ENCODE measurements at regions not wholly inside any gene's neighbourhood (a gene's known extent, or its start where the extent isn't known, plus 50 kb on each side); places are given as distances from the start of the nearest gene placed in this dataset.

GRCh38 chr9:14987858-14988257 is 77.6 kb upstream of the FREM1 start:
- Histone ChIP-seq H3K4me1 (ENCODE audit: insufficient read depth, low read length) (peaks cover 16% of the 10 kb centered on the region), H3K27me3 (ENCODE audit: insufficient read depth, low read length, poor library complexity) (no peaks in the 10 kb centered on the region), H3K79me2 (ENCODE audit: insufficient read depth, low read length) (peaks cover 4% of the 10 kb centered on the region; the same call in 1 of the 2 replicates), H3K9me3 (ENCODE audit: insufficient read depth, low read length, severe bottlenecking) (no peaks in the 10 kb centered on the region), H2AFZ (ENCODE audit: low read depth, low read length) (no peak overlapping the region), H4K20me1 (ENCODE audit: insufficient read depth, low read length) (no peaks in the 10 kb centered on the region), H3K4me3 (ENCODE audit: low read depth in 1 of 2, low read length in 2 of 2) (no peak overlapping the region), H3K9ac (ENCODE audit: low read depth, low read length) (no peak overlapping the region), H3K4me2 (ENCODE audit: insufficient read depth, low read length) (no peak overlapping the region), H3K27ac (ENCODE audit: low read length) (no peak overlapping the region), H3K36me3 (ENCODE audit: insufficient read depth, low read length) (no peaks in the 10 kb centered on the region)
- ATAC-seq (ENCODE audit: insufficient read depth, low read depth) (no peak), DNase-seq (no peak)
- TF ChIP-seq EZH2 (IDR thresholded peaks at IDR 0.05; ENCODE audit: borderline replicate concordance, low read depth, low read length, severe bottlenecking) (no peak), CTCF (IDR thresholded peaks at IDR 0.05; ENCODE audit: borderline replicate concordance, extremely low read depth, low read length, poor library complexity, severe bottlenecking) (no peak)

- Histone ChIP-seq H3K9me3 (ENCODE audit: insufficient read depth, low read length, severe bottlenecking) (no peaks in the 10 kb centered on the region), H3K79me2 (ENCODE audit: insufficient read depth, low read length) (no peaks in the 10 kb centered on the region), H3K27me3 (ENCODE audit: insufficient read depth, low read length, poor library complexity) (no peaks in the 10 kb centered on the region), H3K9ac (ENCODE audit: low read depth, low read length) (no peak overlapping the region), H3K4me2 (ENCODE audit: insufficient read depth, low read length) (no peak overlapping the region), H3K4me3 (ENCODE audit: low read depth in 1 of 2, low read length in 2 of 2) (no peak overlapping the region), H3K4me1 (ENCODE audit: insufficient read depth, low read length) (no peaks in the 10 kb centered on the region), H2AFZ (ENCODE audit: low read depth, low read length) (no peak overlapping the region), H3K27ac (ENCODE audit: low read length) (no peak overlapping the region), H3K36me3 (ENCODE audit: insufficient read depth, low read length) (no peaks in the 10 kb centered on the region), H4K20me1 (ENCODE audit: insufficient read depth, low read length) (no peaks in the 10 kb centered on the region)
- DNase-seq (no peak), ATAC-seq (ENCODE audit: insufficient read depth, low read depth) (no peak)
- TF ChIP-seq CTCF (IDR thresholded peaks at IDR 0.05; ENCODE audit: borderline replicate concordance, extremely low read depth, low read length, poor library complexity, severe bottlenecking) (no peak), EZH2 (IDR thresholded peaks at IDR 0.05; ENCODE audit: borderline replicate concordance, low read depth, low read length, severe bottlenecking) (no peak)
Observed at GRCh38 chr9:14985419-14985818, 75.2 kb upstream of the FREM1 start.

- no peak overlapping the region for H2AFZ ChIP-seq (ENCODE audit: low read depth, low read length)
- TF ChIP-seq EZH2 (IDR thresholded peaks at IDR 0.05; ENCODE audit: borderline replicate concordance, low read depth, low read length, severe bottlenecking) (no peak), CTCF (IDR thresholded peaks at IDR 0.05; ENCODE audit: borderline replicate concordance, extremely low read depth, low read length, poor library complexity, severe bottlenecking) (no peak)
- H3K79me2 ChIP-seq (ENCODE audit: insufficient read depth, low read length), result no peaks in the 10 kb centered on the region
- H3K4me3 ChIP-seq (ENCODE audit: low read depth in 1 of 2, low read length in 2 of 2), result no peak overlapping the region
- no peak for DNase-seq
- no peaks in the 10 kb centered on the region for H3K9me3 ChIP-seq (ENCODE audit: insufficient read depth, low read length, severe bottlenecking)
- no peak overlapping the region for H3K27ac ChIP-seq (ENCODE audit: low read length)
- H4K20me1 ChIP-seq (ENCODE audit: insufficient read depth, low read length), result no peaks in the 10 kb centered on the region
- no peaks in the 10 kb centered on the region for H3K4me1 ChIP-seq (ENCODE audit: insufficient read depth, low read length)
- no peak overlapping the region for H3K9ac ChIP-seq (ENCODE audit: low read depth, low read length)
- no peak for ATAC-seq (ENCODE audit: insufficient read depth, low read depth)
- H3K4me2 ChIP-seq (ENCODE audit: insufficient read depth, low read length), result no peak overlapping the region
- H3K36me3 ChIP-seq (ENCODE audit: insufficient read depth, low read length), result no peaks in the 10 kb centered on the region
- no peaks in the 10 kb centered on the region for H3K27me3 ChIP-seq (ENCODE audit: insufficient read depth, low read length, poor library complexity)
Observed at GRCh38 chr9:14983599-14983998, 73.4 kb upstream of the FREM1 start.
